ENCODE measurements at regions not wholly inside any gene's neighbourhood (a gene's known extent, or its start where the extent isn't known, plus 50 kb on each side); places are given as distances from the start of the nearest gene placed in this dataset.

- no peak for DNase-seq (ENCODE audit: low read depth)
These were observed 178.1 kb upstream of the PRDM1 start for GRCh38 chr6:105907991-105908390.

DNA sequence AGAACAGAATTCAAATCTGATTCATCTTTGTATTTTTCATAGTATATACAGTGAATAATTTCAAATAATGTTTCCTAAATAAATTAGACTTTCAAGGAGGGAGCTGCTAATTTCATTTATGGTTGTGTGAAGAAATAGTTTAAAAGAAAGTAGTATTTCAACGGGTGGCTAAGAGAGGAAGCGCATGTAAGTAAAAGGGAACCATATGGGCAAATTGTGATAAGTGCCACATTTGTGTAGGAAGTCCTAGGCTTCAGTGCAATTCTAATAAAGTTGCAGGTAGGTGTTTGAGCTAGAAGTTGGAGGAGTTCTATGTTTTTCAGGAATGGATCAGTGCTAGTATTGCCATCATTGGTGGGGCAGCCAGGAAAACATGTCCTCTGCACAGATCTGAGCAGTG lies 178.8 kb upstream of the PRDM1 start:
- no peak for DNase-seq (ENCODE audit: low read depth)

- peak; percentile 54 for DNase-seq (ENCODE audit: low read depth)
These were observed 183.6 kb upstream of the PRDM1 start for GRCh38 chr6:105902401-105903031.

DNA sequence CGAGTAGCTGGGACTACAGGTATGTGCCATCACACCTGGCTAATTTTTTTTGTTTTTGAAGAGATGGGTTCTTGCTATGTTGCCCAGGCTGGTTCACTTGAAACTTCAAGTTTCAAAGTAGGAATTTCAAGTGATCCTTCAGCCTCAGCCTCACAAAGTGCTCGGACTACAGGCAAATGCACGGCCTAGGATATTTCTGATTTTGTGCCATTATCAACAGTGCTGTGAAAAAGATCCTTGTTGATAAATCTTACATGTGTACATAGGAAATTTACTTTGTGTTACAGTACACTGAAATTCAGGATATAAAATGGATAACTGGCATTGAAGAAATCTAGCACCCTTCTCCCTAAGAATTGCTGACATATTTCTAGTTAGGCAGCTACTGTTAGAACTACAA lies 184.6 kb upstream of the PRDM1 start:
- DNase-seq (ENCODE audit: low read depth) = no peak

DNA sequence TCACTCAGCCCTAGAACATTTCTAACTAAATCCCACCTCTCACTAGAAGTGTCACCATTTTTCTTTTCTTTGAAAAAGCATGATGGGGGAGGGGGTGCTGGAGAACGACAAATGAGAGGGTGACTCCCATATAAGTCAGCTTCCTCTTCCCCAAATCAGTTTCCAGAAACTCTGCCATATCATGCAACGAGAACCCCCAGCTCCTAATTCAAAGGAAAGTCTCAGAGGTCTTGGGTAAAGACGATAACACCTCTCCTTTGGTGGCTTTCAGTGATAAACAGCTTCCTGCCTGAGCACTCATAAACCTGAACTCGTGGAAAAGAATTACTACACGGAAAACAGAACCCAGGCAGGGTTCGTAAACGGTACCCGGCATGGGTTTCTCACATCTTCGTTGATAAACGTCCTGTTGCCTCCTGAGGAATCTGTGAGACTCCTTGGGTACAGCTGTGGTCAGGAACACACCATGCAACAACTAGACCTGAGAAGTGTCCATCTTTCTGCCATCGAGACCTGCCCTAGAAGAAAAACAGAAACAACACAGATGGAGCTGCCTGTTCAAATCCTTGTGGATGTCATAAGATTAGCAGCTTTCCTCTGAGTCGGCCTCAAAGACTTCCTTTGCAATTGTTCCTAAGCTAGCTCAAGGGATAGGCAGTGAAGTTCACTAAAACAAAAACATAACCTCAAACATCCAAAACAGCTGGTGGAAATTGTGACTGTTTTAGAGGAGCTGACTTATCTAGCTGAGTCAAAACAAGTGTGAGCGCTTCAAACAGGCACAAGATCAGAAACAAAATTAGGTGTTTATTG lies 185.8 kb upstream of the PRDM1 start:
- DNase-seq (ENCODE audit: low read depth) = peak; percentile 87

DNA sequence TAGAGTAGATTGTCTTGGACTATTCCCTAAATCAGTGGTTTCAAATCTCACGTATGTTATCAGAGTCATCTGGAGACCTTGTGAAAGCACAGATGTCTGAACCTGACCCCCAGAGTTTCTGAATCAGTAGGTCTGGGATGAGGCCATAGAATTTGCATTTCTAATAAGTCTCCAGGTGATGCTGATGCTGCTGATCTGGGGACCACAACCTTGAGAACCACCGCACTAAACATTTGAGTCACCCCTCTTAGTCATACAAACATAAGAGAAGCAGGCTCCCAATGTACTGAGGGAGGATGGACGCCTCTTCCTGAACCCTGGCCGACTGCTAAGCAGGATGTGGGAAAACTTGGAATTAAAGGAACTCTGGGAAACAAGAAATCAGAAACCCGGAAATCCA lies 187.8 kb upstream of the PRDM1 start:
- no peak for DNase-seq (ENCODE audit: low read depth)

DNA sequence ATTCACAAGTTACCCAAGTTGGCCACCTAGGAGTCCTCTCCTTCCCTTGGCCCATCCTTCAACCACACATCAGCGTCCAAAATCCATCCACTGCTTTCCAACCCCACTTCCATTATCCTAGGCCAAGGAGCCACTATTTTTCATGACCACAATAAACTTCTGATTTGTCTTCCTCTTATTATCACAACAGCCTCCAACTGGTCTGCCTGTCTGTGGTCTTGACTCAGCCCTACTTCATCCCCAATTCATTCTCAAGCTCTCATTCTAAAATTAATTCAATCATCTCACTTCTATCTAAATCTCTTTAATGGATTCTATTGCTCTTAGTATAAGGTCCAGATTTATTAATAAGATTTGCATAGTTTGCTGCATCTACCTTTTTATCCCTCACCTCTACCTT lies 189.0 kb upstream of the PRDM1 start:
- DNase-seq (ENCODE audit: low read depth) = no peak

GRCh38 chr6:105896821-105897095 lies 189.4 kb upstream of the PRDM1 start:
- no peak for DNase-seq (ENCODE audit: low read depth)

- no peak for DNase-seq (ENCODE audit: low read depth)
These were observed 189.9 kb upstream of the PRDM1 start for GRCh38 chr6:105896052-105896820.

- DNase-seq (ENCODE audit: low read depth) = no peak
These were observed 191.6 kb upstream of the PRDM1 start for GRCh38 chr6:105894556-105894955.

DNA sequence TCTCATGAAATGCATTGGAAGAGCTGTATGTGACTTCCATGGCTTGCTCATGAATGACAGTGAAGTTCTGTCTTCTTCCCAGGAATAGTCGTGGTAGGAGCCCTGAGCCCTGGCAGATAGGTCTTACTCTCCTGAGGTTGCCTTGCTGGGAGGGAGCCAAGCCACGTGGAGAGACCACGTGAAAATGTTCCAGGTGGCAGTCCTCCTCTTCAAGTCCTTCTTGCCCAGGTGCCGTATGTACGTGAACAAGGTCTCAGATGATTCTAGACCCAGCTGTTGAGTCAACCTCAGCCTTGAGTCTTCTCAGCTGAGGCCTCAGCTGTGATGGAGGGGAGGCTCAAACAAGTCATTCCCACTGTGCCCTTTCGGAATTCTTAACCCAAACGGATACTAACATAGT lies 192.4 kb upstream of the PRDM1 start:
- DNase-seq (ENCODE audit: low read depth) = no peak

DNA sequence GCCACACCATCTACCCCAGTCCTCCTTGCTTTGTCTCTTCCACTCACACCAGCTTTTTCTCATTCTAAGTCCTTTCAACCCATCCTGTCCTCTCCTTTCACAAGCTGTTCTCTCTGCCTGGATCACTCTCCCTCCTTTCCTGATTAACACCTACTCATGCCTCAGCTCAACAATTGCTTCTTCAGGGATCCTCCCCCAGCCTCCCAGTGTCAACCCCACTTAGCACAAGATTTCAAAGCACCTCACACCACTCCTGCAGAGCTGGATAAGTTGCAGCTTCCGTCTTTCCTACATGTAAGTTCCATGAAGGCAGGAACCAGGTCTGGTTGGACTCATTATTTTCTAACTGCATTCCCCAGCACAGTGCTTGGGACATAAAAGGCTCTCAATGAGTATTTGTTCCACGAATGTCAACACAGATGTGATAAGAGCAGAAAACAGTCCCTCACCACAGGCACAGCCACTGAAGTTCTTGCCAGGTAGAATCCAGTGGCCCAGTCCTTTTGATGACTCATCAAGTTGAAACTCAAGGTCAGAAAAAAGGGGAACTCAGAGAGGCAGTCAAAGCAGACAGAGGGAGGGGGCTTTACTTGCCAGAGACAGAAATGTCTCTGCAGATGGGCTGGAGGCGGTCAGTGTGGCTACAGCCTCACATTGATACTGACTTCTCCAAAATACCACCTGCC lies 193.4 kb upstream of the PRDM1 start:
- no peak for DNase-seq (ENCODE audit: low read depth)

DNA sequence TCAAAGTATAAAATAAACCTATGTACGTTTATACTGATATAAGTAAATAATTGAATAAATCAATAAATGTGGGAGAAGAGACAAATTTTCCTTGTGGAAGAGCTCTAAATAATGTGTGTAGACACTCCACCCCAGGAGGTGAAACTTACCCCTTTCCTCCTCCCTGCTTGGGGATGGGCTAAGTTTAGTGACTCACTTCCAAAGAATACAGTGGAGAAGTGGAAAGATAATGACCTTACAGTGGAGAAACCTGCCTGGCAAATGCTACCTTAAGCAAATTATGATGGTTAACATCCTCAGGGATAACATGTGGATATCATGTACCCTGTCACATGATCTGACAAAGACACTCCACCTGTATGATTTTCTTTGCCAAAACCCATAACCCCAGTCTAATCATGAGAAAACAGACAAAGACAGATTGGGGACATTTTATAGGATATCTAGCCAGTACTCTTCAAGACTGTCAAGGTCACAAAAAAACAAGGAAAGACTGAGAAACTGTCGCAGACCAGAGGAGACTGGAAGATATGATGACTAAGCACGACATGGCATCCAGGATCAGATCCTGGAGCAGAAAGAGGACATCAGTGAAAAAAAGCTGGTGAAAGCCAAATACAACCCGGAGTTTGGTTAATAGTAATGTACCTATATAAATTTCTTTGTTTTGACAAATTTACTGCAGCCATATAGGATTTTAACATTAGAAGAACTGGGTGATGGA lies 195.5 kb upstream of the PRDM1 start:
- no peak for DNase-seq (ENCODE audit: low read depth)

GRCh38 chr6:105889902-105890301 lies 196.2 kb upstream of the PRDM1 start:
- DNase-seq (ENCODE audit: low read depth) = no peak

DNA sequence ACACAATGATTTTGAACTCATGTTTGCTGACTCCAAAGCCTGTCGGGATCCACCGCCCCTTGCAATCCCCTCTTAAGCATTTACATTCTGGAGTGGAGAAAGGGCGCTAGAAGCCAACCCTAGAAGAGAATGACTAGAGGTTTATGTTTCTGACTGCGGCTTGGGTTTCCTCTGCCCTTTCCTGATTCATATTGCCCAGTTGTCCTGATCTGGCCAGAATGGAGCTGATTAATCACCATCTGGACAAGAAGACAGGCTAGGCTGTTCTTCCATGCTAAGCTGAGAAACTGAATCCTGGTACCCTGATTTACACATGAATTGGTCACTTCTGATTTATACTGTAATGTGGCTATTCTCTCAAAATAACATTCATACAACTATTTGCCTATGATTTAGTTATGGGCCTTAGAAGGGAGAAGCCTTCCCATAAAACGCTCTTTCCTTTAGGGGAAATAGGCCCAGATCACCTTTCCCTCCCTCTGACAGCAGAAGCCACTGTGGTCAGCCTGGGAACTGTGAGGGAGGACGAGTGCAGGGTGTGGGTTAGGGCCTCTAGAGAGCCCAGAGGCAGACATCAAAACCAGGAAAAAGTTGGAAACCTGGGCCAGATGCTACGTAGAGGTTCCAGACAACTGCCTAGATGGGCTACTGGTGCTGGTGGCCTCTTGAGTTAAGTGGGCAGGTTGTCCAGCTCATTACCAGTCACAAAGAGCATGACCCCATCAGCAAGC lies 199.2 kb upstream of the PRDM1 start:
- peak; percentile 50 for DNase-seq (ENCODE audit: low read depth)

GRCh38 chr6:105886066-105886813 lies 199.9 kb upstream of the PRDM1 start:
- DNase-seq (ENCODE audit: low read depth) = no peak

DNA sequence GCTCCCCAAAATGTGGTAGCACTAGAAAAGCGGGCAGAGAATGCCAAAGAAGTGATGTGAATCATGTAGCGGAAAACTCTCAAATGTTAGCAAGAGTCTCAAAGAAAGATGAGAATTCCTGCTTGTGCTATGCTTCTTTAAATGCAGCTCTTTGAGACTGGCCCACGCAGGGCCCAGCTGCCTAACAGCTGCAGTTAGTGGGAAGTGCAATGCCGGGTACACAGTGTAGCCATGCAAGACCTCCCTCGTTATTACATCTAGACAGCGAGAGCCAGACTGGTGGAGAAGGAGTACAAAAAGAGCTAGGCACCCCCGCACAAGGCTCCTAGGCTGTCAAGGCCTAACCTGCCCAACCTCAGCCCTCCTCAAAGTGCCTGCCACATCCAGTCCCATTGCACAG lies 201.7 kb upstream of the PRDM1 start:
- DNase-seq (ENCODE audit: low read depth) = no peak

- no peak for DNase-seq (ENCODE audit: low read depth)
These were observed 202.1 kb upstream of the PRDM1 start for GRCh38 chr6:105884011-105884410.

DNA sequence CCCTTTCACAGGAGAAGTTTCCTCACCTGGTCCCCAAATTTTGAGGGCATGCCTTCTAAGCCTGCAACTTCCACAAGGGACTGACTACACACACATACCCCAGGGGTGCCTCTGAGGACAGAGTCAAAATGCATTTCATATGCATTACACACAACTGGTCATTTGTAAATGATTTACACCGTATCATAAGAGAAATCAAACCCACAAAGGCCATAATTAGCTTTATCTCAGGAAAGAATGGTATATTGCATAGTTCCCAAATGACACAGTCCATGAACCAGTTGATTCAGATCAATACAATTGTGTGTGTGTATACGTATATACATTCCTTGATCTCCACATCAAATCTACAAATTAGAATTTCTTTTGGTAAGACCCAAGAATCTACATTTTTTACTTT lies 203.3 kb upstream of the PRDM1 start:
- DNase-seq (ENCODE audit: low read depth) = no peak

DNA sequence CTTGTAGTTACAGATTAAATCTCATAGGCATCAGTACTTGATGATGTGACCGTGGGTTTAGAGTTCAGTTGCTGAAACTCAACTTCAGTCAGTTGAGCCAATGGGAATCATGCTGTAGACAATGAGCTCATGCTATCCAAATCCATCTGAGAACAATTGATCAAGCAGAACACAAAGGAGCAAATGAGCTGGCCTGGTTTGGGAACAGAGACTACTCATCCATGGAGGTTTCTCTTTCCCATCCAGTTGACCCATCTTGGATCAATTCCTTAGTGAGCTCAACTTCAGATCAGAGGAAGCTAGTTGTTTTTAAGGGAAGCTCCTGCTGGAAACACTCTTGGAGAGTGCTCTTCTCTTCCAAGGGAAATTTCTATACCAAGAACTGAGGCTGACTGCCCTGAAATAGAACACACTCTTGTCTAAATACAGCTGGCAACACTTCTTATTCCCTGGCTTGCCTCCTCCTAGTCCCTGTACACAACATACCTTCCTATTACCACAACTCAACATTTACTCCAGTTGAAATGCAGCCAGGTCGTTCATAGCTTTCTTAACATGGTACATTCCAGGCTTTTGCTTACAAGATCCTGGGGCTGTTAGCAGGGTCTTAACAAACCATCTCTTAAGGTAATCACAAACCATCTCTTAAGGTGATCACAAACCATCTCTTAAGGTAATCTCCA lies 203.9 kb upstream of the PRDM1 start:
- DNase-seq (ENCODE audit: low read depth) = no peak
